ENCODE measurements at regions not wholly inside any gene's neighbourhood (a gene's known extent, or its start where the extent isn't known, plus 50 kb on each side); places are given as distances from the start of the nearest gene placed in this dataset.

- TF ChIP-seq POLR2A (IDR thresholded peaks at IDR 0.05) (no peak), CTCF (IDR thresholded peaks at IDR 0.05) (no peak), EP300 (IDR thresholded peaks at IDR 0.05) (no peak)
- no peak for DNase-seq
- intact Hi-C loops (cut with DNase I) = loop anchor here in 1 of 4 donors (5.0 kb wide), 1 partner anchor 403 kb away; no protein-coding TSS in a partner anchor
- WGBS, 3 donors = 87 to 91% (median 89%) methylated on average over 13 of the region's 13 CpGs
- Histone ChIP-seq H3K4me3 (no peak overlapping the region), H3K4me1 (ENCODE audit: insufficient read depth) (no peaks in the 10 kb centered on the region), H3K27ac (no peak overlapping the region), H3K9me3 (no peaks in the 10 kb centered on the region), H3K36me3 (no peaks in the 10 kb centered on the region), H3K27me3 (no peaks in the 10 kb centered on the region)
Observed at GRCh38 chr5:2295476-2295875, 412.8 kb upstream of the IRX4 start.

DNA sequence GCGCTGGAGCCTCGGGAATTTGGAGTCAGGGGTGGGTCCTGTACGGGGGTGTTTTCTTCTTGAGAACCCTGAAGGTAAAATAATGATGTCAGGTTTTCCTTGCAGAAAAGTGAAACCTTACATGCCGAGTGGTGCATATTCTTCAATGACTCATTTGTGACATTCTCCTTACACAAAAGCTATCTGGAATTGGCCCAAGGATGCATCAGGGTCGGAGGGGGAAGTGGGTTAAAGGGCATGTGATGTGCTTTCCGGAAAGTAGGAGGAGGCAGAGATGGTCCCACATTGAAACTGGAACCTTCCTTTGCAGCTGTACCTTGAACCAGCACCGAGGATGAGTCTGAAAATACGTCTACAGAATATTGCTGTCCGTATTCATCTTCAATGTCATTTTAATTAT, 411.2 kb upstream of the IRX4 start:
- no peak for DNase-seq
- no peaks in the 10 kb centered on the region for H3K9me3 ChIP-seq
- intact Hi-C loops (cut with DNase I) = no loop called here
- no peak overlapping the region for H3K27ac ChIP-seq
- H3K4me1 ChIP-seq (ENCODE audit: insufficient read depth) = no peaks in the 10 kb centered on the region
- H3K27me3 ChIP-seq = no peaks in the 10 kb centered on the region
- WGBS, 3 donors = 50 to 61% (median 52%) methylated on average over 9 of the region's 9 CpGs
- H3K4me3 ChIP-seq = no peak overlapping the region
- no peaks in the 10 kb centered on the region for H3K36me3 ChIP-seq
- TF ChIP-seq POLR2A (IDR thresholded peaks at IDR 0.05) (no peak), CTCF (IDR thresholded peaks at IDR 0.05) (no peak), EP300 (IDR thresholded peaks at IDR 0.05) (no peak)

DNA sequence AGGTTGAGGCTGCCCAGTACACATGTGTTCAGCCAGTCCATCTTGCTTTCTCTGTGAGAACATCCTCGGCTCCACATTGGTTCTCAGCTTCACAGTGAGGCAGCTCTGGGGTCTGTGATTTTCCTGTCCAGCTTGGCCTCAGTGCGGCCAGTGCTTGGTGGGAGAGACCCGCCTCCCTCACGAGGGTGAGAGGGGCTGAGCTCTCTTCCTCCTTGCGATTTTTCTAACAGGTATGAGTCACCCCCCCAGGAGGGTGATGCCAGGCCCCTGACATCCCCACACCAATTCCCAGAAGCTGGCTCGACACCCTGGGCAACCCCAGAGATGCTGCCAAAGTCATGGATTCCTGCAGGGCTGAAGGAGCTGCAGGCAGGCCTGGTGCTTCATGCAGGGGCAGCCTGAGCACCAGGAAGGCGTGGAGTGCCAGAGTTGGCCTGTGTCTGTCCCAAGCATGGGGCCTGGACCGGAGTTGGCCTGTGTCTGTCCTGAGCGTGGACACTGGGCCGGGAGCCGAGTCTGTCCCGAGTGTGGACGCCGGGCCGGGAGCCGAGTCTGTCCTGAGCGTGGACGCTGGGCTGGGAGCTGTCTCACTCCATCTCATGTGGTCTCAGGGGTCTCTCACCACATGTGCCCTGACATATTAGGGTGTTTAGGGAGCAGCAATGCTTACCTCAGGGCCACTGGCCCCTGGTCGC, 408.6 kb upstream of the IRX4 start:
- no peaks in the 10 kb centered on the region for H3K9me3 ChIP-seq
- no peak overlapping the region for H3K4me3 ChIP-seq
- WGBS, 3 donors = 90 to 92% (median 91%) methylated on average over 19 of the region's 19 CpGs
- intact Hi-C loops (cut with DNase I) = no loop called here
- no peaks in the 10 kb centered on the region for H3K27me3 ChIP-seq
- H3K27ac ChIP-seq = no peak overlapping the region
- no peak for DNase-seq
- TF ChIP-seq EP300 (IDR thresholded peaks at IDR 0.05) (no peak), CTCF (IDR thresholded peaks at IDR 0.05) (no peak)
- no peaks in the 10 kb centered on the region for H3K36me3 ChIP-seq
- H3K4me1 ChIP-seq (ENCODE audit: insufficient read depth) = no peaks in the 10 kb centered on the region

DNA sequence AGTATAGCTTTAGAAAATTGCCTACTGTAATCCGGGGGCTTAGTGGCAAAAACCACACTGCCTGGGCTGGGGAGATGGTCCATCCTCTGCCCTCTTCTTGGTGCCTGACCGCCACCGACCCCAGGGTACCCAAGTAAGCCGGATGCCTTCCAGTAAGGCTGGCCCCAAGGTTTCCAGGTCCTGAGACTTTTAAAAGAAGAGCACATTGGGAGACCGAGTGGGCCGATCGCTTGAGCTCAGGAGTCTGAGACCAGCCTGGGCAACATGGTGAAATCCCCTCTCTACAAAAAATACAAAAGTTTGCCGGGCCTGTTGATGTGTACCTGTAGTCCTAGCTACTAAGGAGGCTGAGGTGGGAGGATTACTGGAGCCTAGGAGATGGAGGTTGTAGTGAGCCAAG, 406.7 kb upstream of the IRX4 start:
- Histone ChIP-seq H3K4me1 (ENCODE audit: insufficient read depth) (no peaks in the 10 kb centered on the region), H3K4me3 (no peak overlapping the region), H3K9me3 (no peaks in the 10 kb centered on the region), H3K27me3 (no peaks in the 10 kb centered on the region), H3K36me3 (no peaks in the 10 kb centered on the region), H3K27ac (no peak overlapping the region)
- WGBS, 3 donors = 94 to 97% (median 95%) methylated on average over 8 of the region's 8 CpGs
- intact Hi-C loops (cut with DNase I) = no loop called here
- TF ChIP-seq POLR2A (IDR thresholded peaks at IDR 0.05) (no peak), EP300 (IDR thresholded peaks at IDR 0.05) (no peak), CTCF (IDR thresholded peaks at IDR 0.05) (no peak)
- DNase-seq = no peak

Measured in ovary (tissue), 7 donors.